HCEC 1CT (cell line): ENCODE measurements at regions not wholly inside any gene's neighbourhood (a gene's known extent, or its start where the extent isn't known, plus 50 kb on each side); places are given as distances from the start of the nearest gene placed in this dataset.
A peak's percentile ranks its signal among the peaks of the same experiment; 100 is the strongest.
"Not testable (repeated sequence)": the region's sequence is repeated elsewhere in the genome, so short reads cannot be mapped to it uniquely, and the experiment has no call there.

Experiments used
- DNase-seq: peaks from one replicate; pipeline ENCODE4 v3.0.0-alpha.2; 2017

- no peak for DNase-seq
These were observed 782.8 kb upstream of the NUDT12 start for GRCh38 chr5:104345222-104346016.

- peak; percentile 8 for DNase-seq
These were observed 782.2 kb upstream of the NUDT12 start for GRCh38 chr5:104344809-104345208.

- no peak for DNase-seq
These were observed 765.2 kb upstream of the NUDT12 start for GRCh38 chr5:104327801-104328200.

GRCh38 chr5:104326966-104327365, 764.4 kb upstream of the NUDT12 start:
- DNase-seq = no peak

- DNase-seq = no peak
These were observed 762.8 kb upstream of the NUDT12 start for GRCh38 chr5:104325356-104325755.

- not testable (repeated sequence) for DNase-seq
These were observed 754.1 kb upstream of the NUDT12 start for GRCh38 chr5:104316676-104317075.

- no peak for DNase-seq
These were observed 749.9 kb upstream of the NUDT12 start for GRCh38 chr5:104312481-104312880.

GRCh38 chr5:104305602-104306001, 743.0 kb upstream of the NUDT12 start:
- no peak for DNase-seq

- no peak for DNase-seq
These were observed 737.6 kb upstream of the NUDT12 start for GRCh38 chr5:104299998-104300706.

- DNase-seq = no peak
These were observed 735.9 kb upstream of the NUDT12 start for GRCh38 chr5:104298518-104298917.

GRCh38 chr5:104297076-104297475, 734.5 kb upstream of the NUDT12 start:
- DNase-seq = peak; percentile 10

GRCh38 chr5:104295991-104296390, 733.4 kb upstream of the NUDT12 start:
- DNase-seq = no peak

- DNase-seq = no peak
These were observed 720.5 kb upstream of the NUDT12 start for GRCh38 chr5:104283136-104283535.

- DNase-seq = no peak
These were observed 711.1 kb upstream of the NUDT12 start for GRCh38 chr5:104273725-104274124.

- DNase-seq = no peak
These were observed 704.9 kb upstream of the NUDT12 start for GRCh38 chr5:104267320-104268015.

GRCh38 chr5:104266161-104266560, 703.6 kb upstream of the NUDT12 start:
- no peak for DNase-seq

- DNase-seq = no peak
These were observed 703.0 kb upstream of the NUDT12 start for GRCh38 chr5:104265531-104266140.

- DNase-seq = no peak
These were observed 684.7 kb upstream of the NUDT12 start for GRCh38 chr5:104247260-104247659.

- DNase-seq = no peak
These were observed 678.5 kb upstream of the NUDT12 start for GRCh38 chr5:104241046-104241445.

GRCh38 chr5:104237586-104237985, 675.0 kb upstream of the NUDT12 start:
- no peak for DNase-seq

GRCh38 chr5:104223885-104224773, 661.5 kb upstream of the NUDT12 start:
- no peak for DNase-seq

GRCh38 chr5:104218200-104218599, 655.6 kb upstream of the NUDT12 start:
- DNase-seq = no peak
